Endodermal cell (in vitro differentiated cells): ENCODE measurements at regions not wholly inside any gene's neighbourhood (a gene's known extent, or its start where the extent isn't known, plus 50 kb on each side); places are given as distances from the start of the nearest gene placed in this dataset.

Experiments
- DNase-seq: peaks from one replicate; pipeline ENCODE4 v3.0.0-alpha.2; 2017
- H3K27ac ChIP-seq: 2 replicates; pipeline ENCODE4 v1.5.1; 2013; ENCODE audit warnings: mild to moderate bottlenecking, low read depth, low read length, moderate library complexity
- H3K27me3 ChIP-seq: 2 replicates; pipeline ENCODE4 v1.6.1; 2013; ENCODE audit warnings: mild to moderate bottlenecking, low read length, moderate library complexity; ENCODE audit not compliant: insufficient read depth, control insufficient read depth, poor library complexity, severe bottlenecking
- H3K36me3 ChIP-seq: 2 replicates; pipeline ENCODE4 v1.7.0; 2013; ENCODE audit warnings: mild to moderate bottlenecking, low read length, moderate library complexity; ENCODE audit not compliant: control insufficient read depth, insufficient read depth
- H3K4me1 ChIP-seq: one replicate; pipeline ENCODE4 v1.7.0; 2013; ENCODE audit warnings: low read length; ENCODE audit not compliant: control insufficient read depth, insufficient read depth
- H3K4me3 ChIP-seq: 2 replicates; pipeline ENCODE4 v1.5.1; 2013; ENCODE audit warnings: mild to moderate bottlenecking, low read length, moderate library complexity
- H3K9ac ChIP-seq: 2 replicates; pipeline ENCODE4 v1.6.1; 2013; ENCODE audit warnings: mild to moderate bottlenecking, low read length, moderate library complexity; ENCODE audit not compliant: poor library complexity, severe bottlenecking; ENCODE audit errors: extremely low read depth
- H3K9me3 ChIP-seq: 2 replicates; pipeline ENCODE4 v1.6.1; 2013; ENCODE audit warnings: mild to moderate bottlenecking, low read length, moderate library complexity; ENCODE audit not compliant: control insufficient read depth
- H3K27ac Mint-ChIP-seq: 2 replicates; pipeline ENCODE4 v1.8.0; 2020; ENCODE audit warnings: mixed read lengths
- H3K27me3 Mint-ChIP-seq: 2 replicates; pipeline ENCODE4 v1.8.0; 2021; ENCODE audit warnings: mild to moderate bottlenecking, mixed read lengths; ENCODE audit not compliant: insufficient read depth
- H3K36me3 Mint-ChIP-seq: 2 replicates; pipeline ENCODE4 v1.8.0; 2020; ENCODE audit warnings: low read depth, mixed read lengths
- H3K4me1 Mint-ChIP-seq: 2 replicates; pipeline ENCODE4 v1.8.0; 2020; ENCODE audit warnings: mixed read lengths
- H3K4me3 Mint-ChIP-seq: 2 replicates; pipeline ENCODE4 v1.8.0; 2020; ENCODE audit warnings: mild to moderate bottlenecking, moderate library complexity, mixed read lengths
- H3K9me3 Mint-ChIP-seq: 2 replicates; pipeline ENCODE4 v1.8.0; 2020; ENCODE audit warnings: mild to moderate bottlenecking, mixed read lengths
- CTCF ChIP-seq: fragments of 200-600 bp; sonication (generic); conservative IDR thresholded peaks from 2 replicates; pipeline ENCODE4 v1.5.0; 2021; ENCODE audit warnings: antibody characterized with exemption, mild to moderate bottlenecking
- WGBS, 2 experiments: methylation state at CpG; one replicate each; pipeline versions ENCODE4 v1.1.5 to v1.1.7; 2013; ENCODE audit warnings: missing lambda C conversion rate in 2 of 2, mixed read lengths in 1 of 2; ENCODE audit not compliant: insufficient coverage in 1 of 2, insufficient read length in 1 of 2; 5-methylcytosine and 5-hydroxymethylcytosine counted together

- no peak overlapping the region for H3K9ac ChIP-seq
- Mint-ChIP-seq H3K4me3 (no peak overlapping the region), H3K4me1 (peaks cover 2% of the 10 kb centered on the region), H3K27ac (no peak overlapping the region), H3K27me3 (no peaks in the 10 kb centered on the region), H3K9me3 (peaks cover 18% of the 10 kb centered on the region), H3K36me3 (peaks cover 7% of the 10 kb centered on the region)
- peaks cover 31% of the 10 kb centered on the region for H3K9me3 ChIP-seq
- H3K4me3 ChIP-seq, result no peak overlapping the region
- no peak overlapping the region for H3K27ac ChIP-seq
- no peaks in the 10 kb centered on the region for H3K27me3 ChIP-seq
- no peaks in the 10 kb centered on the region for H3K36me3 ChIP-seq
- DNase-seq, result no peak
- WGBS, 2 experiments, result 100% methylated on average over 2 of the region's 2 CpGs; no CpG with 5 or more reads in 1 of the 2 experiments
- TF ChIP-seq CTCF, result no peak
- no peaks in the 10 kb centered on the region for H3K4me1 ChIP-seq
Observed at GRCh38 chr2:83757329-83757728, 701.8 kb downstream of the SUCLG1 start.

- DNase-seq, result no peak
- TF ChIP-seq CTCF, result no peak
- H3K4me3 ChIP-seq, result no peak overlapping the region
- no peaks in the 10 kb centered on the region for H3K27me3 Mint-ChIP-seq
- peaks cover 7% of the 10 kb centered on the region for H3K36me3 Mint-ChIP-seq
- H3K9me3 ChIP-seq, result peaks cover 24% of the 10 kb centered on the region
- H3K9ac ChIP-seq, result no peak overlapping the region
- H3K4me1 Mint-ChIP-seq, result peaks cover 3% of the 10 kb centered on the region
- H3K27me3 ChIP-seq, result no peaks in the 10 kb centered on the region
- WGBS, 2 experiments, result 100% methylated on average over 1 of the region's 1 CpG; no CpG with 5 or more reads in 1 of the 2 experiments
- no peak overlapping the region for H3K4me3 Mint-ChIP-seq
- no peak overlapping the region for H3K27ac Mint-ChIP-seq
- H3K9me3 Mint-ChIP-seq, result peaks cover 16% of the 10 kb centered on the region
- H3K4me1 ChIP-seq, result no peaks in the 10 kb centered on the region
- no peaks in the 10 kb centered on the region for H3K36me3 ChIP-seq
- no peak overlapping the region for H3K27ac ChIP-seq
Observed at GRCh38 chr2:83756219-83756618, 702.9 kb downstream of the SUCLG1 start.

GRCh38 chr2:83747141-83747540, 711.9 kb downstream of the SUCLG1 start:
- no peak overlapping the region for H3K9ac ChIP-seq
- no peaks in the 10 kb centered on the region for H3K27me3 ChIP-seq
- WGBS, 2 experiments, result 91 to 97% methylated on average over 5 to 6 of the region's 6 CpGs
- H3K9me3 ChIP-seq, result peaks cover 10% of the 10 kb centered on the region
- H3K4me1 ChIP-seq, result peaks cover 4% of the 10 kb centered on the region
- Mint-ChIP-seq H3K4me3 (no peak overlapping the region), H3K9me3 (peaks cover 9% of the 10 kb centered on the region), H3K4me1 (peaks cover 24% of the 10 kb centered on the region), H3K36me3 (no peaks in the 10 kb centered on the region), H3K27me3 (no peaks in the 10 kb centered on the region), H3K27ac (no peak overlapping the region)
- no peaks in the 10 kb centered on the region for H3K36me3 ChIP-seq
- no peak overlapping the region for H3K4me3 ChIP-seq
- no peak overlapping the region for H3K27ac ChIP-seq
- TF ChIP-seq CTCF, result no peak
- no peak for DNase-seq
